ENCODE measurements at regions not wholly inside any gene's neighbourhood (a gene's known extent, or its start where the extent isn't known, plus 50 kb on each side); places are given as distances from the start of the nearest gene placed in this dataset.
"Not testable (repeated sequence)": the region's sequence is repeated elsewhere in the genome, so short reads cannot be mapped to it uniquely, and the experiment has no call there.

DNA sequence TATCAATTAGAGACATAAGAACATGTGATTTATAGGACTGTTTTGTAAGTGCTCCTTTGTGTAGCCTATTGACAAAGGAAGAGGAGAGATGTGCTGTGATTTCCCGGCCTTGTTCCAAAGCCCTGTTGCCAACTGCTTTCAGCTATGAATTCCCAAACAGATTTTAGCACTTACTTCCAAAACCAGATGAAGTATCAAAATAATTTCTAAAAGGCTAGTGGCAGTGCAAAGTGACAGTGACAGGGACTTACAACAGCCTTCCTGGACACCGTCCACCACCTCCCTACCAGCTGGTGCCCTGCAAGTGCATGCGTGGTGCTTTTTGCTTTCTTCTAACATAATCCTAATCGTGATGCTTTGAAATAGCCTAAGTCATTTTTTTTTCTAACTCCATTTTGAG is 254.1 kb upstream of the ACTBL2 start:
- peak in 1 of 42 donors; percentile 50 for DNase-seq
- intact Hi-C loops (cut with DNase I): no loop called here

DNA sequence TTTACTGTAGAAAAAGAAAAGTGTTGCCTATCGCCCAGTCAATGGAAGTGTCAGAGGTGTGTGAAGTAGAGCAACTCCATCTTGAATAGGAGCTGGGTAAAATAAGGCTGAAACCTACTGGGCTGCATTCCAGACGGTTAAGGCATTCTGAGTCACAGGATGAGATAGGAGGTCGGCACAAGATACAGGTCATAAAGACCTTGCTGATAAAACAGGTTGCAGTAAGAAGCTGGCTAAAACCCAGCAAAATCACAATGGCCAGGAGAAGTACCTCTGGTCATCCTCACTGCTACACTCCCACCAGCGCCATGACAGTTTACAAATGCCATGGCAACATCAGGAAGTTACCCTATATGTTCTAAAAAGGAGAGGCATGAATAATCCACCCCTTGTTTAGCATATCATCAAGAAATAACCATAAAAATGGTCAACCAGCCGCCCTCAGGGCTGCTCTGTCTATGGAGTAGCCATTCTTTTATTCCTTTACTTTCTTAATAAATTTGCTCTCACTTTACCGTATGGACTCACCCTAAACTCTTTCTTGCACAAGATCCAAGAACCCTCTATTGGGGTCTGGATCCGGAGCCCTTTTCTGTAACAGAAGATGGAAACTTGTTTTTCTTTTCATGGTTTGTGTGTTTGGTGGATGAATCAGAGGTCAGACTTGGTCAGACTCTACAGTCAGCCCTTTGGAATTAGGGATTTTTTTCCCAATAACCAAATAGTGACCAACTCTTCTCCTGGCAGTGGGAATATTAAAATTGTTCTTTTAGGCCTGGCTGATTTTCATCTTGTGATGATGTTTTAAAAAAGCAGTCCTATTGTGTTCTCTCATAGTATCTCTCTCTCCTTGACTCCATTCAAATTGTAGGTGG is 252.9 kb upstream of the ACTBL2 start:
- DNase-seq; intact Hi-C loops (cut with DNase I): not testable (repeated sequence)

DNA sequence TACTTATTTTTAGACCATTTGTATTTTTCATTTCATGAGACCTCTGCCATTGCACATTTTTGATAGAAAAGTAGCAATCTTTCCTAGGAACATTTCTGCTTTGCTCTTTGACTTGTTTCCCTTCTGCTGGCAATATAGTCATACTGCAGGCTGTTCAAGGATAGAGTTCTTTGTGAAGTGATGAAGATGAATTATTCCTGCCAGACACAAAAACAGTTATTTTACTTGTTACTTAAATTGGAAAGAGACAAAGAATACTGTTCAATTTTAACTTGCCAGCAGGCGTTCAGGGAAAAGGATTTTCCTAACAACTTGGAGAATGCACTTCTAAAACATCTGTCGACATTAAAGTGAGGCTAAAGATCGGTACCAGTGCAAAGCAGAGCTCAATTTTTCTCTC is 251.7 kb upstream of the ACTBL2 start:
- DNase-seq: no peak
- intact Hi-C loops (cut with DNase I): no loop called here

DNA sequence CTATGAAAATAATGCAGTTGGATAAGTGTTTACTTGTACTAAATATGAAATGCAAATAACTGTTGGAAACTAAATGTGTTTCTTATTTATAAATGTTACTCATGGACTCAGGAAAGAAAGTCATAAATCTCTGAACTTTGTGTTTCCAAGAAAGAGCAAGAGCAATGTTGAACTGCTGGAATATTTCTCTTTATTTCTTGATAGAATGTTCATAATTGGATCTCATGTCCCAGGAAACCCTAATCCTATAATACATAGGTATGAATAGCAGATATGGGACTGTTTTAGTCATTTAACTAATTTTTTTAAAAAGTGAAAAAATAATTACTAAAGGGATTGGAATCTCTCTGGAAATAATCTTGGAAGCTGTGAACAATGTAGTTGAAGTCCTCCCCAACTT is 245.0 kb upstream of the ACTBL2 start:
- intact Hi-C loops (cut with DNase I): no loop called here

DNA sequence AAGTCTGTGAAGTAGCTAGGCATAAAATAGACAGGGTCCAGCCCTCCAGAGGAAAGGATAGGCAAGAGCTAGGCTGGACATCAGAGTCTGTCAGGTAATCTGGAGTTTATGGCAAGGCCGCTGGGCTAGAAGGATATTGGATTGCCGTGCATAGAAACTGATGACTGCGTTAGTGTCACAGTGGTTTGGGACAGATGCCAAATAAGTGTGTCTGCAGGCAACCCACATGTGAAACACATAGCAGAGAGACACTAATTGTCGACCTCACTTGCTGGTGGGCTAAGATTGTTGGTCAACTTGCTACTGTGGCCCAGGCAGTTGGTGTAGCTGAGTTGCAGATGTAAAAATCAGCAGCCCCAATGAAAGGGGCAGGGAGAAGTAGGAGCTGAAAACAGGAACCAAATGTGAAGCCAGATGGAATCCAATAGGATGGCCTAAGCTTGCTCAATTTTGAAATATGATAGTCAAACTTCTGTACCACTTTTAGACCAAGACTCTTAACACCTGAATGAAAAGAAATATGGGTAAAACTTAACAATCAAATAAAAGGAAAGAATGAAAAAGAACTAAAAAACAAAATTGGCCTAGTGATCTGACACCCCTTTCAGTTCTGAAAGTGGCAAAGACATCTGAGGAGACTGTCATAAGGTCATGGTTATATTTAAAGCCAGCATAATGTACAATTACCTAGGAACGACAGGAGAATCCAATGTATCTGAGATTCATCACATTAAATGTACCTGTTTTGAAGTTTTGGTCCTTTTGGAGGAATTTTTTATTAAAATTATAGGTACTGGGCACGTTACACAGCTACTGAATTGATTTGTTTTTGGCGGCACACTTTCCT is 243.3 kb upstream of the ACTBL2 start:
- intact Hi-C loops (cut with DNase I): no loop called here
- DNase-seq: no peak

More for the DNA sequence above, 245.0 kb upstream of the ACTBL2 start:
- no peak for DNase-seq

DNA sequence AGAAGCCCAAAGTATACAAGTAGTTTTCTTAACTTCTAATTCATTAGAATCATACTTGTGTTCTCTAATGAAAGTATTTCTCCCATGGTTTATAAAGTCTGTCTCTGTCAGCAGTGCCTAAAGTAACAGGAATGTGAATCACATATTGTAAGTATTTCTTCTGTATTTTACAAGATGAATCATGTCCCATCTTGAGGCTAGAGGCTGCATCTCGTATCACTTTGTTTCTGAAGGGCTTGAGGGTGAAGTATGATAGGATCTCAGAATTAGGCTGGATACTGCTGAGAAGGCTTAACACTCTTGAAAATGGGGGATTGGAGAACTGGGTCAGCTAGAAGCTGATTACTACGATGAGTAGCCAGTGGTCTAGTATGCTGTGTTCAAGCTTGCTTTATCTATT is 242.2 kb upstream of the ACTBL2 start:
- no peak for DNase-seq
- intact Hi-C loops (cut with DNase I): no loop called here

DNA sequence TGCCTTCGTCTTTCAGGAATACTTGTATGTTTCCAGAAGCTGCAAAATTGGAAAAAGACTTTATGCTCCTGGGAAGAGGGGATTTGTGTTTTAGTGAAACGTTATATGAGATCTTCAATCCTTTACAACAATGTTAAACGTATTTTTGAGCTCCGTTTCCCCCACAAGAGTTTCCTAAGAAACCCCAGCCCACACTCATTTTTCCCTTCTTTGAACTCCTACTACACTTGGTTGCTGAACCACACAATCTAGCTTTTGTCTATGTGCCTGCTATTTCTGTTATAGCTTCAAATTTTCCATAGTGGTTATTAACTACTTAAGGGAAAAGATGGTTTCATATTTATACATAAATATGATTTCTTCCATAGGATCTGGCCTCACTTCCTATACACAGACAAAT is 238.6 kb upstream of the ACTBL2 start:
- peak in 8 of 42 donors; percentile 22 to 49 (median 26) for DNase-seq
- intact Hi-C loops (cut with DNase I): no loop called here

DNA sequence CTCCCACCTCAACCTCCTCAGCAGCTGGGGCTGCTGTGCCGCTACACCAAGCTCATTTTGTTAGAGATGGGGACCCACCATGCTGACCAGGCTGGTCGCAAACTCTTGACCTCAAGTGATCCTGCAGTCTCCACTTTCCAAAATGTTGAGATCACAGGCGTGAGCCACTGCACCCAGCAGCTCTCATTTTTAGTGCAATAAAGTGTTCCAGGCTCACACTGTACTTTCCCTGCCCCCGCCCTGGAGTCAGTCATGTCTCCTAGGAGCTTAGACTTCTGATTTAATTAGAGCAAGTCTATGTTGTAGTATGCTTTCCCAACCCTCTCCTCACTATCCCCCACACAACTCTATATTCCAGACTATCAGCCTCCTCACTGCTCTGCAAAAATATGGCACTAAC is 238.0 kb upstream of the ACTBL2 start:
- intact Hi-C loops (cut with DNase I): no loop called here
- peak; percentile 37 to 89 (median 70) for DNase-seq

DNA sequence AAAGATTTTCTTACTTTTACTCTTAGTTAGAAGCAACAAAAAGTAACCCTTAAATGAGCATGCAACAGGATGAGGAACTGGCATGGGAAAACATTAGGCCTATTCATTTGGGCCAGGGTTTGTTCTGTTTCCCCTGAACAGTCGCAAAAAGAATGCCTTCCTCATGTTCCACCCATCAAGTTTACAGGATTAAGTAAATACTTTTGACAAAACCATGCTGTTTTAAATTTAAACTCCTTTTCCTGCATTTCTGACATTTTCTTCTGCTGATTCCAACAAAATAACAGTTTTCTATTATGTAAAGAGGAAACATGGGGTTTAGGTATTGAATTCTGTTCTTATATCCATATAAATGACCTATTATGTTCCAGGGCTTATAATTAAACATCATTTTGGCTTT is 236.6 kb upstream of the ACTBL2 start:
- intact Hi-C loops (cut with DNase I): no loop called here
- DNase-seq: no peak

DNA sequence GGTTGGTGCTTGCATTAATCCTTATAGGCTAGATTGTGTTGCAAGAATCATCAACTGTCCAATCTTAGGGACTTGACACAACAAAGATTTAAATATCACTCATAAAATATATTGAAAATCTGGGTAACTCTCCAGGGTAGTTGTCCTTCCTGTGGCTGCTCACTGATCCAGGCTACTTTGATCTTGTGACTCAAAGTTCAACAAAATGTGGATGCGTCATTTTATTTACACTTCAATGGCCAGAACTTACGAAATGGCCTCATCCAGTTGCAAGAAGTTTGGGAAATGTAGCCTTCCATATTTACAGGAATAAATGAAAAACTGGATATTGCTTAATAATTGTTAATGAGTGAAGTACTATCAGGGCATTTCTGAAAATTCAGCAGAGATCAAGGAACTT is 235.5 kb upstream of the ACTBL2 start:
- intact Hi-C loops (cut with DNase I): no loop called here
- no peak for DNase-seq

DNA sequence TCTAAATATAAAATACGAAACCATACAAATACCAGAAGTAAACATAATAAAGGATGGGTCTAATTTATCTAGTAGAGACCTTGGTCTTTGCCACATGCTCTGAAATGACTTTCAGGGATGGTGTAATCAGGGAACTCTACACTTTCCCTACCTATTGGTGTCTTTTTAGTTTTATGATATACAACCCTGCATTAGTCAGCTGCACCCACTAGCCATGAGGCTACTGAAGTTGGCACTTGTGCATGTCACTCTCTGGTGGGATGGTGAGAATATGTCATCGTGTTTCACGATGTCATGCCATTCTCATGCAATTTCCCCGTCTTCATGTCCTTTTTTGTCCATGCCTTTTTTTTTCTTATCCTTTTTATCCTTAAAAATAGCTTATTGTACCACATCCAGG is 234.9 kb upstream of the ACTBL2 start:
- DNase-seq: no peak
- intact Hi-C loops (cut with DNase I): no loop called here

DNA sequence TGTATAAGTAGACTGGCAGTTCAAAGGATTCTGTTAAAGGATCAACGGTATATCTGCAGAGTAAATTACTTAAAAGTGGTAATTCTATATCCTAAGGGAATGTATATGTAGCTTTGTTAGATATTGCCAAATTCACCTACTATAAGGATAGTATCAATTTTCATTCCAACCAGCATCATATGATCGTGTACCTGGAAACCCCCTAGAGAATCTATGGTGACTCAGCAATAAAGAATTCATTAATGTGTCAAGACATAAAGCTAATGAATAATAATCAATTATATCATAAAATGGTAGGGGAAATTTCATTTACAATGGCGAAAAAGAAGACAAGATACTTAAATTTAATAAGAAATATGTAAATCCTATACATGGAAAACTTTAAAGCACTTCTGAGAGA is 234.1 kb upstream of the ACTBL2 start:
- no peak for DNase-seq
- intact Hi-C loops (cut with DNase I): no loop called here

DNA sequence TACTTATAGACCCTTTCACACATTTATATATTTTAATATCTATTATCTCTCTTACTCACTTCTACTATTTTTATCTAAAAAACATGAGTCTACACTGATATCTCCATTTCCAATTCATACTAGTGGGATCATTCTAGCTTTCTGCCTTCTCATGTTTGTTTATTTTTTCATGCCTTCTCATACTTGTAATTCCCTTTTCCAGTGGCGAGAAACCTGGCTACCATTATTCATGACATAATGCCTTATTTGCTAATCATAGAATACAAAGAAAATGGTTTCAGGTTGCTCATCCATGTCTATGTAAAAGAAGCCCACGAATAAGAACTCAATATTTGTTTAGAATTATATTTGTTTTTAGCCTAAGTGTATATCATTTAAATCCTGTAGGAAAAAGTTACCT is 232.7 kb upstream of the ACTBL2 start:
- DNase-seq: no peak
- intact Hi-C loops (cut with DNase I): no loop called here

DNA sequence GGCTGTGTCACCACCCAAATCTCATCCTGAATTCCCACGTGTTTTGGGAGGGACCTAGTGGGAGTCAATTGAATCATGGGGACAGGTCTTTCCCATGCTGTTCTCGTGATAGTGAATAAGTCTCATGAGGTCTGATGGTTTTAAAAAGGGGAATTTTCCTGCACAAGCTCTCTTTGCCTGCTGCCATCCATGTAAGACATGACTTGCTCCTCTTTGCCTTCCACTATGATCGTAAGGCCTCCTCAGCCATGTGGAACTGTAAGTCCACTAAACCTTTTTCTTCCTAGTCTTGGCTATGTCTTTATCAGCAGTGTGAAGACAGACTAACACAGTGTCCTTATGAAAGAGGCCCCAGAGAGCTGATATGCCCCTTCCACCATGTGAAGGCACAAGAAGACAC is 230.9 kb upstream of the ACTBL2 start:
- intact Hi-C loops (cut with DNase I); DNase-seq: not testable (repeated sequence)

DNA sequence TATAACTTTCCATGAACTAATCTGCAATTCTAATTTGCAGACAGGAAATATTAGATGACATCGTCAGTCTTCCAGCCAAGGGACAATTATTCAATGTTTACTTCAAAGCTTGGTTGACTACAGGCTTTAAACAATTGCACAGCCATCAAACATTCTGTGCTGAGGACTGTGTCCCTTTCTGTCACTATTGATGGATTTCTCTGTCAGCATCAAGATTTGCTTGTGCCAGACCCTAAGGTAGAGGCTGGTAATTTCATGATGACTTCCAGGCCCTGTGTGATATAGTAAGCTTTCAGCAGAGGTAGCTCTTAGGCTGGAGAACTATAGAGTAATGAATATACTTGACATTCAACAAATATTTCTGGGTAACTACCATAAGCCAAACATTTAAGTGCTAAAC is 229.3 kb upstream of the ACTBL2 start:
- DNase-seq: no peak
- intact Hi-C loops (cut with DNase I): no loop called here

DNA sequence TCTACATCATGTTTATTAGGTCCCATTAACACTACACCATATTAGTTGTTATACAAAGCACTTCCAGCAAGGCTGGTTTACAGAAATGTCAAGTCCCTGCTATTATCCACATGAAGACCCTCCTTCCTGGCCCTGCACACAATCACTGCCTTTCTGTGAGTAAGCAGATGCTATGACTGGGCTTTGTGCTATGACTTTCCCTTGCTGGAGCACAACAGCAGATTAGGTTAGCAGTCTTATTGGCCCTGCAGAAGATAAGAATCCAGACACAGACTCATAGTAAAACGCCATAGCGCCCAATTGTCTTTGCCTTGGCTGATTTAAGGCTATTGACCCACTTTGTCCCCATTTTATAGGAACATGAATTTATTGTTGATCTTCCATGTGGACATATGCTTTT is 228.9 kb upstream of the ACTBL2 start:
- intact Hi-C loops (cut with DNase I): no loop called here
- no peak for DNase-seq

DNA sequence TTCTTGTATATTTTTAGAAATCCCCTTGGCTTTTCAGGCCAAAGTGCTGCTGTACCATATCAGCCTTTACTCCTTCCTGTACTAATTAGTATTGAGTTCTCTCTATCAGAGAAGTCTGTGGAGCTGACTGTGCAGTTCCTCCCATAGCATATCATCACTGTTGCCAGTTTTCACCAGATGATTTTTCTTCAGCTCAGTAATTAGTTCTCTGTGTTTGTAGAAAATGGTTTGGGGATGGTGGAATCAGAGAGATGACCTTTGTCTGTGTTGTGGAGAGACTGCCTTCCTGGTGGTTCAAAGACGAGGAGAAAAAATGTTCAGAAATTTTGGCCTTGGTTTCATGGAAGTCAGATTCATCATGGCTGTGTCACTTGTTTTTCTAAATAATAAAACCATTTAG is 227.5 kb upstream of the ACTBL2 start:
- DNase-seq: no peak
- intact Hi-C loops (cut with DNase I): no loop called here

DNA sequence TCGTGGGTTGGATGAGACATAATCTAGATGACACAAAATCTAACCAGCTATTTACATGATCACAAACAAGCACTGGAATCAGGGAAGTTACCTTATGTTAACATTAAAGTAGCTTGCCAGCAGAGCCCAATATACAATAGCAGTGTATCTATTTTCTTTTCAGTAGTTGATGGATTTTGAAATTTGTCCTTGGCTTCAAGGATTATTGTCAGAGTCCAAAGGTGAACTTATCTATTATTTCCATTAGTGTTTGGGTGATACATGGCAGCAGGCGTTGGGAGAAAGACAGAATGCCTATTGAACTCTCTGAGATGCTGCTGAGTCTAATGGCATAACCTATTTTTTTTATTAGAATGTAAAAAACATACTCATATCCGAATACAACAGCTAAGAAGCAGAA is 223.2 kb upstream of the ACTBL2 start:
- intact Hi-C loops (cut with DNase I): no loop called here
- DNase-seq: no peak

DNA sequence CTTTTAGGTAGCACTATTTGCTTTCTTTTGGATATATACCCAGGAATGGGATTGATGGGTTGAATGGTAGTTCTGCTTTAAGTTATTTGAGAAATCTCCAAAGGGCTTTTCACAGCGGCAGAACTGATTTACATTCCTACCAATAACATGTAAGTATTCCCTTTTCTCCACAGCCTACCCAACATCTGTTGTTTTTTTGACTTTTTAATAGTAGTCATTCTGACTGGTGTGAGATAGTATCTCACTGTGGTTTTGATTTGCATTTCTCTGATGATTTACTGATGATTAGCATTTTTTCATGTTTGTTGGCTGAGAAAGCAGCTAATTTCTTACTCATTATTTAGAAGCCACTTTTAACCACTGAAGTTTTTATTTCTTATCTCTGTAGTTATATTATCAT is 221.1 kb upstream of the ACTBL2 start:
- DNase-seq: no peak
- intact Hi-C loops (cut with DNase I): no loop called here

DNA sequence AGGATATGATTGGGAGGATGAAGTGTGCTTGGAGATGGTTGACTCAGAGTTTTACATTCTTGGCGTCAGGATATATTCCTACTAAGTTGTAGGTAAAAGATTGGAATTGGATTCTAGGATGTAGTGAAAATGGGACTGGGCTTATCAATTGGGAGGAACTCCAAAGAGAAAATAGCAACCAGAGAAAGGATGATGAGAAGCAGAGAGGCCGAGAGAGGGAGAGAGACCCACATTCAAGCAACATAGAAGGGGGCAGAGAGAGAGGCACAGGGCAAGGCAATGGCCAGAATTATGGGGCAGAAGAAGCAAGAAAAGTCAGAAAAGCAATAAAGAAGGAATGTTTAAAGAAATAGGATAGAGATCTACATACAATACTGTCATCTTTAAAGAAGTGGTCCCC is 217.9 kb upstream of the ACTBL2 start:
- intact Hi-C loops (cut with DNase I): no loop called here
- no peak for DNase-seq

DNA sequence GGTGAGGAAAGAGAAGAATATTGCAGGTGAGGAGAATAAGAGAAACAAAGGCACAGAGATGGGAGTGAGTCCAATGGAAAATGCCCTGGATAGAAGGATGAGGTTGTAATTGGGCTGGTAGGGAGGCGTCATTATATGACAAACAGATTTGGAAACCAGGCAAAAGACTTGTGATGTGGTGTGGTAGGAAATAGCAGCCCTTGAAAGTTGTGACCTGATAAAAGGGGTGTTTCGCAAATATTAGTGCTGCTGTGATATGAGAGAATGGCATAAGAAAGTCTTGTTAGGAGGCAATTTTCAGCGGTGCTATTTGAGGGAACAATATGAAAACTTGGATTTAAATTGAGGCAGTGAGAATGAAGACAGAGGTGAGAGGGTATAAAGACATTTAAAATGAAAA is 217.5 kb upstream of the ACTBL2 start:
- intact Hi-C loops (cut with DNase I): no loop called here
- no peak for DNase-seq

Data from head of caudate nucleus (tissue), 42 donors.